ENCODE measurements at regions not wholly inside any gene's neighbourhood (a gene's known extent, or its start where the extent isn't known, plus 50 kb on each side); places are given as distances from the start of the nearest gene placed in this dataset.

DNA sequence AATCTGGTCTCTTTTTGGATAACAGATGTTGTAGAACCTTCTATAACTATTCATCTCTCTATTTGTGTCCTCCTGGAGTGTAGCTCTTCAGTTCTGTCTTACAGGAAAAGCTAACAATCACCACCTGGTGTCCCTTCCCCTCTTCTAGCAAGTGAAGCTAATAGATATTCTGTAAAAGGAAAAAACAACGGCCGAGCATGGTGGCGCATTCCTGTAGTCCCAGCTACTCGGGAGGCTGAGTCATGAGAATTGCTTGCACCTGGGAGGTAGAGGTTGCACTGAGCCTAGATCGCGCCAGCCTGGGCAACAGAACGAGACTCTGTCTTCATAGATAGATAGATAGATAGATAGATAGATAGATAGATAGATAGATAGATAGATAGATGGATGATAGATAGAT is 779.4 kb downstream of the TUSC7 start:
- no peak overlapping the region for H3K4me3 ChIP-seq (ENCODE audit: low read depth, low read length)
- TF ChIP-seq, protein P1, sequence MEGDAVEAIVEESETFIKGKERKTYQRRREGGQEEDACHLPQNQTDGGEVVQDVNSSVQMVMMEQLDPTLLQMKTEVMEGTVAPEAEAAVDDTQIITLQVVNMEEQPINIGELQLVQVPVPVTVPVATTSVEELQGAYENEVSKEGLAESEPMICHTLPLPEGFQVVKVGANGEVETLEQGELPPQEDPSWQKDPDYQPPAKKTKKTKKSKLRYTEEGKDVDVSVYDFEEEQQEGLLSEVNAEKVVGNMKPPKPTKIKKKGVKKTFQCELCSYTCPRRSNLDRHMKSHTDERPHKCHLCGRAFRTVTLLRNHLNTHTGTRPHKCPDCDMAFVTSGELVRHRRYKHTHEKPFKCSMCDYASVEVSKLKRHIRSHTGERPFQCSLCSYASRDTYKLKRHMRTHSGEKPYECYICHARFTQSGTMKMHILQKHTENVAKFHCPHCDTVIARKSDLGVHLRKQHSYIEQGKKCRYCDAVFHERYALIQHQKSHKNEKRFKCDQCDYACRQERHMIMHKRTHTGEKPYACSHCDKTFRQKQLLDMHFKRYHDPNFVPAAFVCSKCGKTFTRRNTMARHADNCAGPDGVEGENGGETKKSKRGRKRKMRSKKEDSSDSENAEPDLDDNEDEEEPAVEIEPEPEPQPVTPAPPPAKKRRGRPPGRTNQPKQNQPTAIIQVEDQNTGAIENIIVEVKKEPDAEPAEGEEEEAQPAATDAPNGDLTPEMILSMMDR (IDR thresholded peaks at IDR 0.05; ENCODE audit: low read depth, low read length) = no peak

DNA sequence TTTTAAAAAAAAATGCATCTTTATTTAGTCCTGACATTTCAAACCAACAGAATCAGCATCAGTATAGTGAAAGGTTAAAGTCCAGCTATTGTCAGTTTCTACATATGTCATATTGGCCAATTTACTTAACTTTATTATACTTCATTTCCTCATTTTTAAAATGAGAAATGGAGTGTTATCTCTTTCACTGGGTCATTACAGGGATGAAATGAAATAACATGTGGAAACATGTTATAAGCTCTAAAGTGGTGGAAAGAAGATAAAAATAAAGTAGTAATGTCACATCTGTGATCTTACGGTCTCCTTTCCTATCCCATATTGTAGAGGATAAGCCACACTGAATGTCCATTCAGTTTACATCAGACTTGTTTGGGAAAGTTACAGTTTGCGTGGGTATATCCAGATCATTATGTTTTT is 780.1 kb downstream of the TUSC7 start:
- TF ChIP-seq, protein P1 (IDR thresholded peaks at IDR 0.05; ENCODE audit: low read depth, low read length) = no peak
- H3K4me3 ChIP-seq (ENCODE audit: low read depth, low read length) = no peak overlapping the region

DNA sequence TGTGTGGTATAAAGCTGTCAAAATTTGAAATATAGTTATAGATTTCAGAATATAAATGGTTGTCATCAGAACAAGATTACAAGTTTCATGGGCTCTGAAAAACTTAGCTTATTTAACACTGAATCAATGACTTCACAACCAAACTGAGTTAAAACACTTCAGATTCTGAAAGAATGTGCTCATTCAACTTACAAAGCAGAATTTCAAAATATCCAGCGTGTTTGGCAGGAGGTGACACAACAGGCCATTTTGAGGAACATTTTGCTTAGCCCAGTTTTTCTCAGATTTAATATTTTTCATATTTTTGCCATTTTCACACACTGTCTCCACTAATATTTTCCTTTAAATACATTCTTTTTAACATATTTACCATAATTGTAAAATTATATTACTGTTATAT is 781.1 kb downstream of the TUSC7 start:
- H3K4me3 ChIP-seq (ENCODE audit: low read depth, low read length) = no peak overlapping the region
- TF ChIP-seq, protein P1 (IDR thresholded peaks at IDR 0.05; ENCODE audit: low read depth, low read length) = no peak

DNA sequence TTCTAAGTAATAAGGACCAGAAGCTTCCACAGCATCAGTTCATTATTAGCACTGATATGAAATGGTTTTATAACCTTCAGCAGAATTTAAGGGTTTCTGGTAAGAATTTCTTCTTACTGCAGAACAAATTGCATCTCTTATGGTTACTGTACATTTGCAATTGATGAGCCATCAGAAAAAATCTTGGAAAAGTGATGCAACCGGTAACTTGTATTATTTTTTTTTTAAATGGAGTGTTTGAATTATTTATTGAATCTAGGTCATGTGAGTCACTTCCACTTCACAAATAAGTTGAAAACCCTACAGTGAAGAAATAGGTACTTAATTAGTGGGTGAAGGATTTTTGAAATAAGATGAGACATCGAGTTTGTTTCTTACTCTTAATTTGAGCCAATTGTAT is 786.0 kb downstream of the TUSC7 start:
- TF ChIP-seq, protein P1 (IDR thresholded peaks at IDR 0.05; ENCODE audit: low read depth, low read length) = no peak
- H3K4me3 ChIP-seq (ENCODE audit: low read depth, low read length) = no peak overlapping the region

GRCh38 chr3:117499189-117499870 is 789.8 kb downstream of the TUSC7 start:
- no peak overlapping the region for H3K4me3 ChIP-seq (ENCODE audit: low read depth, low read length)
- TF ChIP-seq, protein P1 (IDR thresholded peaks at IDR 0.05; ENCODE audit: low read depth, low read length) = no peak

GRCh38 chr3:117507958-117508357 is 798.4 kb downstream of the TUSC7 start:
- H3K4me3 ChIP-seq (ENCODE audit: low read depth, low read length) = no peak overlapping the region
- TF ChIP-seq, protein P1 (IDR thresholded peaks at IDR 0.05; ENCODE audit: low read depth, low read length) = no peak

GRCh38 chr3:117509858-117510257 is 800.3 kb downstream of the TUSC7 start:
- H3K4me3 ChIP-seq (ENCODE audit: low read depth, low read length) = no peak overlapping the region
- TF ChIP-seq, protein P1 (IDR thresholded peaks at IDR 0.05; ENCODE audit: low read depth, low read length) = no peak

All from WI38 (cell line).